ENCODE measurements at regions not wholly inside any gene's neighbourhood (a gene's known extent, or its start where the extent isn't known, plus 50 kb on each side); places are given as distances from the start of the nearest gene placed in this dataset.

DNA sequence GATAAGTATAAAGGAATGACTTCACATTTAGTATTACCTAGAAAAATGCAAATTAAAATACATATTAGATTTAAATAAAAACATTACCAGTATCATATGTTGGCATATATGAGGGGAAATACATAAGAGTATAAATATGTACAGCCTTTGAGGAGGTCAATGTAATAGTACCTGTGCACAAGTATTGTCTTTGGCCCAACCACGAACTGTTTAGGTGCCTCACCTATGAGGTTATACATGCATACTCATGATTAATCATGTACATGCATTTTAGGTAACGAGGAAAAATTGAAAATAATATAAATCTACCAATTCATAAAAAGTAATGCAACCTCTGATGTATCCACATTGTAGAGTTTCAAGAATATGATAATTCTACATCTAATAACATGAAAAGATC, 909.8 kb downstream of the METTL15 start:
- Histone ChIP-seq H3K36me3 (ENCODE audit: low read depth) (no peaks in the 10 kb centered on the region), H3K4me1 (ENCODE audit: insufficient read depth, poor library complexity, severe bottlenecking) (peaks cover 27% of the 10 kb centered on the region), H3K27ac (ENCODE audit: poor library complexity, severe bottlenecking) (peak overlapping the region; percentile 64), H3K4me3 (ENCODE audit: severe bottlenecking) (no peak overlapping the region), H3K9me3 (ENCODE audit: severe bottlenecking) (no peaks in the 10 kb centered on the region), H3K27me3 (ENCODE audit: insufficient read depth, poor library complexity, severe bottlenecking) (no peaks in the 10 kb centered on the region)
- TF ChIP-seq, protein P1, sequence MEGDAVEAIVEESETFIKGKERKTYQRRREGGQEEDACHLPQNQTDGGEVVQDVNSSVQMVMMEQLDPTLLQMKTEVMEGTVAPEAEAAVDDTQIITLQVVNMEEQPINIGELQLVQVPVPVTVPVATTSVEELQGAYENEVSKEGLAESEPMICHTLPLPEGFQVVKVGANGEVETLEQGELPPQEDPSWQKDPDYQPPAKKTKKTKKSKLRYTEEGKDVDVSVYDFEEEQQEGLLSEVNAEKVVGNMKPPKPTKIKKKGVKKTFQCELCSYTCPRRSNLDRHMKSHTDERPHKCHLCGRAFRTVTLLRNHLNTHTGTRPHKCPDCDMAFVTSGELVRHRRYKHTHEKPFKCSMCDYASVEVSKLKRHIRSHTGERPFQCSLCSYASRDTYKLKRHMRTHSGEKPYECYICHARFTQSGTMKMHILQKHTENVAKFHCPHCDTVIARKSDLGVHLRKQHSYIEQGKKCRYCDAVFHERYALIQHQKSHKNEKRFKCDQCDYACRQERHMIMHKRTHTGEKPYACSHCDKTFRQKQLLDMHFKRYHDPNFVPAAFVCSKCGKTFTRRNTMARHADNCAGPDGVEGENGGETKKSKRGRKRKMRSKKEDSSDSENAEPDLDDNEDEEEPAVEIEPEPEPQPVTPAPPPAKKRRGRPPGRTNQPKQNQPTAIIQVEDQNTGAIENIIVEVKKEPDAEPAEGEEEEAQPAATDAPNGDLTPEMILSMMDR (IDR thresholded peaks at IDR 0.05; ENCODE audit: poor library complexity, severe bottlenecking) = no peak
- ATAC-seq (ENCODE audit: low read depth) = no peak
- no peak for DNase-seq (ENCODE audit: low spot score)

DNA sequence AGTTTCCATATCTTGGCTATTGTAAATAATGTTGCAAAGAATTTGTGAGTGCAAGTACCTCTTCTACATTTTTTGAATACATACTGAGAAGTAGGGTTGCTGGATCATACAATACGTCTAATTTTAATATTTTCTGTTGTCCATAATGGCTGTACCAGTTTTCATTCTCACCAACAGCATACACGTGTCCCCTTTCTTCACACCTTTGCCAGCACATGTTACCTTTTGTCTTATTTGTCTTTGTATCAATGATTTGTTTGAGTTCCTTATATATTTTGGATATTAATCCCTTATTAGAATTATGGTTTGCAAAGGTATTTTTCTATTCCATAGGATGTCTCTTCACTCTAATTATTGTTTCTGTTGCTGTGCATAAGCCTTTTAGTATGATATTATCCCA, 904.3 kb downstream of the METTL15 start:
- no peaks in the 10 kb centered on the region for H3K27me3 ChIP-seq (ENCODE audit: insufficient read depth, poor library complexity, severe bottlenecking)
- ATAC-seq (ENCODE audit: low read depth) = no peak
- no peak overlapping the region for H3K4me3 ChIP-seq (ENCODE audit: severe bottlenecking)
- H3K9me3 ChIP-seq (ENCODE audit: severe bottlenecking) = no peaks in the 10 kb centered on the region
- no peaks in the 10 kb centered on the region for H3K4me1 ChIP-seq (ENCODE audit: insufficient read depth, poor library complexity, severe bottlenecking)
- H3K27ac ChIP-seq (ENCODE audit: poor library complexity, severe bottlenecking) = no peak overlapping the region
- no peaks in the 10 kb centered on the region for H3K36me3 ChIP-seq (ENCODE audit: low read depth)
- no peak for DNase-seq (ENCODE audit: low spot score)
- TF ChIP-seq, protein P1 (IDR thresholded peaks at IDR 0.05; ENCODE audit: poor library complexity, severe bottlenecking) = no peak

DNA sequence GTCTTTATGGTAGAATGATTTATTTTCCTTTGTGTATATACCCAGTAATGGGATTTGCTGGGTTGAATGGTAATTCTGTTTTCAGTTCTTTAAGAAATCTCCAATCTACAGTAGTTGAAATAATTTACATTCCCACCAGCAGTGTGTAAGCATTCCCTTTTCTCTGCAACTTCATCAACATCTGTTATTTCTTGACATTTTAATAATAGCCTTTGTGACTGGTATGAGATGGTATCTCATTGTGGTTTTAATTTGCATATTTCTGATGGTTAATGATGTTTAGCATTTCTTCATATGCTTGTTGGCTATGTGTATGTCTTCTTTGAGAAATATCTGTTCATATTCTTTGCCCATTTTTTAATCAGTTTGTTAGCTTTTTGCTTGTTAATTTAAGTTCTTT, 901.2 kb downstream of the METTL15 start:
- Histone ChIP-seq H3K4me1 (ENCODE audit: insufficient read depth, poor library complexity, severe bottlenecking) (no peaks in the 10 kb centered on the region), H3K4me3 (ENCODE audit: severe bottlenecking) (no peak overlapping the region), H3K27me3 (ENCODE audit: insufficient read depth, poor library complexity, severe bottlenecking) (no peaks in the 10 kb centered on the region), H3K36me3 (ENCODE audit: low read depth) (no peaks in the 10 kb centered on the region), H3K9me3 (ENCODE audit: severe bottlenecking) (no peaks in the 10 kb centered on the region), H3K27ac (ENCODE audit: poor library complexity, severe bottlenecking) (no peak overlapping the region)
- ATAC-seq (ENCODE audit: low read depth) (no peak), DNase-seq (ENCODE audit: low spot score) (no peak)
- TF ChIP-seq, protein P1 (IDR thresholded peaks at IDR 0.05; ENCODE audit: poor library complexity, severe bottlenecking) = no peak

DNA sequence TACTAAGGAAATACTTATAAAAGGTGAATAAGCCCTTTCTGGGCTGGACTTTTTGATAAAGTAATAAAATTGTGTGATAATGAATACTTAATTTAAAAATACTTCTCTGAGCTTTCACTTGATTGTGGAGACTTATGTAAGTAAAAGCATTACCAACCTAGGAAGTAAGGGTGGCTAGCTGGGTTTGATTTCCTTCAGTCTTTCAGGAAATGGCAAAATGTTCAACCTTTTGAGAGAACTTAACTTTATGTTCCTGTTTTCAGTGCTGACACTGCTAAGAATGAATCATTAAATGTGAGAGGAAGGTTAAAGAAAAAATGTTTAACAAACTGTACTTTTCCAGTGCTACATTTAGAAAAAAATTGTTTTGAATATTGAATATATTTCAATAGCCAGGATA, 900.3 kb downstream of the METTL15 start:
- ATAC-seq (ENCODE audit: low read depth) (no peak), DNase-seq (ENCODE audit: low spot score) (no peak)
- Histone ChIP-seq H3K36me3 (ENCODE audit: low read depth) (no peaks in the 10 kb centered on the region), H3K4me3 (ENCODE audit: severe bottlenecking) (no peak overlapping the region), H3K27ac (ENCODE audit: poor library complexity, severe bottlenecking) (no peak overlapping the region), H3K4me1 (ENCODE audit: insufficient read depth, poor library complexity, severe bottlenecking) (no peaks in the 10 kb centered on the region), H3K9me3 (ENCODE audit: severe bottlenecking) (no peaks in the 10 kb centered on the region), H3K27me3 (ENCODE audit: insufficient read depth, poor library complexity, severe bottlenecking) (no peaks in the 10 kb centered on the region)
- TF ChIP-seq, protein P1 (IDR thresholded peaks at IDR 0.05; ENCODE audit: poor library complexity, severe bottlenecking) = no peak

DNA sequence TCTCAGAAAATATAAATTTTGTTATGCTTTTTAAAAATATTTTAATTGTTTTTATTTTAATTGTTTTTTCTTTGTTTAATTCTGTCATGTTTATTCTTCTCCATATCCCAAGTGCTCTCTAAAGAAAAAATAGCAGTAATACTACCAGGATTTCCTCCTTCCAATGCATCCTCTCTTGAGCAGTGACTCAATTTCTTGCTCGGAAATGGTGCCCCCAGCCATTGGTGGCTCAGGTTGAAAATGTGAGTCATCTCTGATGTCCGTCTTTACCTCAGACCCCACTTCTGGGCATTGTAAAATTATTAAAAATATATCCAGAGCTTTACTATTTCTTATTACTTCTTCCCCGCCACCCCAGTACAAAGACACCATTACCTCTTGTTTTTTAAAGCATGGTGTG, 898.5 kb downstream of the METTL15 start:
- Histone ChIP-seq H3K4me1 (ENCODE audit: insufficient read depth, poor library complexity, severe bottlenecking) (no peaks in the 10 kb centered on the region), H3K27me3 (ENCODE audit: insufficient read depth, poor library complexity, severe bottlenecking) (no peaks in the 10 kb centered on the region), H3K27ac (ENCODE audit: poor library complexity, severe bottlenecking) (no peak overlapping the region), H3K9me3 (ENCODE audit: severe bottlenecking) (no peaks in the 10 kb centered on the region), H3K36me3 (ENCODE audit: low read depth) (no peaks in the 10 kb centered on the region), H3K4me3 (ENCODE audit: severe bottlenecking) (no peak overlapping the region)
- TF ChIP-seq, protein P1 (IDR thresholded peaks at IDR 0.05; ENCODE audit: poor library complexity, severe bottlenecking) = no peak
- DNase-seq (ENCODE audit: low spot score) (no peak), ATAC-seq (ENCODE audit: low read depth) (no peak)

Data from RWPE2 (cell line).